ENCODE measurements at regions not wholly inside any gene's neighbourhood (a gene's known extent, or its start where the extent isn't known, plus 50 kb on each side); places are given as distances from the start of the nearest gene placed in this dataset.
A peak's percentile ranks its signal among the peaks of the same experiment; 100 is the strongest.

- Histone ChIP-seq H3K9ac (ENCODE audit: low read depth in 2 of 2, low read length in 2 of 2) (no peak overlapping the region), H3K36me3 (no peaks in the 10 kb centered on the region), H3K27ac (no peak overlapping the region), H3K9me3 (no peaks in the 10 kb centered on the region), H3K4me1 (no peaks in the 10 kb centered on the region), H3K4me3 (no peak overlapping the region), H3K27me3 (no peaks in the 10 kb centered on the region)
- no peak for DNase-seq
- intact Hi-C loops (cut with DNase I), result no loop called here
- TF ChIP-seq, protein P1, sequence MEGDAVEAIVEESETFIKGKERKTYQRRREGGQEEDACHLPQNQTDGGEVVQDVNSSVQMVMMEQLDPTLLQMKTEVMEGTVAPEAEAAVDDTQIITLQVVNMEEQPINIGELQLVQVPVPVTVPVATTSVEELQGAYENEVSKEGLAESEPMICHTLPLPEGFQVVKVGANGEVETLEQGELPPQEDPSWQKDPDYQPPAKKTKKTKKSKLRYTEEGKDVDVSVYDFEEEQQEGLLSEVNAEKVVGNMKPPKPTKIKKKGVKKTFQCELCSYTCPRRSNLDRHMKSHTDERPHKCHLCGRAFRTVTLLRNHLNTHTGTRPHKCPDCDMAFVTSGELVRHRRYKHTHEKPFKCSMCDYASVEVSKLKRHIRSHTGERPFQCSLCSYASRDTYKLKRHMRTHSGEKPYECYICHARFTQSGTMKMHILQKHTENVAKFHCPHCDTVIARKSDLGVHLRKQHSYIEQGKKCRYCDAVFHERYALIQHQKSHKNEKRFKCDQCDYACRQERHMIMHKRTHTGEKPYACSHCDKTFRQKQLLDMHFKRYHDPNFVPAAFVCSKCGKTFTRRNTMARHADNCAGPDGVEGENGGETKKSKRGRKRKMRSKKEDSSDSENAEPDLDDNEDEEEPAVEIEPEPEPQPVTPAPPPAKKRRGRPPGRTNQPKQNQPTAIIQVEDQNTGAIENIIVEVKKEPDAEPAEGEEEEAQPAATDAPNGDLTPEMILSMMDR (IDR thresholded peaks at IDR 0.05), result no peak
These were observed 488.3 kb downstream of the CDH2 start for GRCh38 chr18:27688581-27688980.

- no peaks in the 10 kb centered on the region for H3K27me3 ChIP-seq
- TF ChIP-seq, protein P1 (IDR thresholded peaks at IDR 0.05), result no peak
- intact Hi-C loops (cut with DNase I), result no loop called here
- no peak overlapping the region for H3K9ac ChIP-seq (ENCODE audit: low read depth in 2 of 2, low read length in 2 of 2)
- H3K9me3 ChIP-seq, result no peaks in the 10 kb centered on the region
- H3K27ac ChIP-seq, result no peak overlapping the region
- DNase-seq, result no peak
- H3K4me3 ChIP-seq, result no peak overlapping the region
- H3K4me1 ChIP-seq, result no peaks in the 10 kb centered on the region
- H3K36me3 ChIP-seq, result no peaks in the 10 kb centered on the region
These were observed 489.5 kb downstream of the CDH2 start for GRCh38 chr18:27687351-27687979.

- no peak overlapping the region for H3K27ac ChIP-seq
- no peaks in the 10 kb centered on the region for H3K36me3 ChIP-seq
- no peaks in the 10 kb centered on the region for H3K27me3 ChIP-seq
- H3K9ac ChIP-seq (ENCODE audit: low read depth in 2 of 2, low read length in 2 of 2), result no peak overlapping the region
- DNase-seq, result no peak
- intact Hi-C loops (cut with DNase I), result no loop called here
- TF ChIP-seq, protein P1 (IDR thresholded peaks at IDR 0.05), result peak; percentile 48
- H3K9me3 ChIP-seq, result no peaks in the 10 kb centered on the region
- no peaks in the 10 kb centered on the region for H3K4me1 ChIP-seq
- no peak overlapping the region for H3K4me3 ChIP-seq
These were observed 491.0 kb downstream of the CDH2 start for GRCh38 chr18:27685807-27686412.

- Histone ChIP-seq H3K27me3 (no peaks in the 10 kb centered on the region), H3K4me3 (no peak overlapping the region), H3K36me3 (no peaks in the 10 kb centered on the region), H3K4me1 (no peaks in the 10 kb centered on the region), H3K9ac (ENCODE audit: low read depth in 2 of 2, low read length in 2 of 2) (no peak overlapping the region), H3K9me3 (no peaks in the 10 kb centered on the region), H3K27ac (no peak overlapping the region)
- no peak for DNase-seq
- intact Hi-C loops (cut with DNase I), result no loop called here
- TF ChIP-seq, protein P1 (IDR thresholded peaks at IDR 0.05), result no peak
These were observed 491.8 kb downstream of the CDH2 start for GRCh38 chr18:27685091-27685490.

DNA sequence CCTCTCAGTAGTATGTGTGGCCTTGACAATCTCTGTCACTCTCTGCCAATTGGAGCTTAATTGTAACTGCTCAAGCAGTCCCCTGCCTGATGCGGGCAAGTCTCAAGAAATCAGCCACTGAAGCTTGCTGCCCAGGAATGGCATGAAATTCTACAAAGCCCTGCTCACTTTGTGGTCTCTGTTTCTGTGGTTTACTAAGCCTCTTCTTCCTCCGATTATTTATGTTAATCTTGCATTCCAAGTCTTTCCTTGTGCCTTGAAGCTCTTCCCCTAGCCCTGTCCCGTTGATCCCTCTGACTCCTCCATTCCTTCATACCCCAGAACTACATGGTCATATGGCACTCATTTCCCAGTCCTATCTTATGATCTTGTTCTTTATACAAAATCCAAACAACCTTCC, 489.3 kb upstream of the CHST9 start:
- intact Hi-C loops (cut with DNase I), result no loop called here
- TF ChIP-seq, protein P1 (IDR thresholded peaks at IDR 0.05), result no peak

More for the DNA sequence above, 489.3 kb upstream of the CHST9 start:
- Histone ChIP-seq H3K9me3 (no peaks in the 10 kb centered on the region), H3K9ac (ENCODE audit: low read depth in 2 of 2, low read length in 2 of 2) (no peak overlapping the region), H3K27me3 (no peaks in the 10 kb centered on the region), H3K36me3 (no peaks in the 10 kb centered on the region), H3K27ac (no peak overlapping the region), H3K4me3 (no peak overlapping the region), H3K4me1 (no peaks in the 10 kb centered on the region)
- no peak for DNase-seq
